ENCODE measurements at regions not wholly inside any gene's neighbourhood (a gene's known extent, or its start where the extent isn't known, plus 50 kb on each side); places are given as distances from the start of the nearest gene placed in this dataset.
"Not testable (repeated sequence)": the region's sequence is repeated elsewhere in the genome, so short reads cannot be mapped to it uniquely, and the experiment has no call there.

GRCh38 chr2:395886-396285 lies 108.0 kb upstream of the ALKAL2 start:
- no peak for DNase-seq (ENCODE audit: low spot score)

- DNase-seq (ENCODE audit: low spot score): no peak
Measured at GRCh38 chr2:393711-394696, 106.1 kb upstream of the ALKAL2 start.

- DNase-seq (ENCODE audit: low spot score): no peak
Measured at GRCh38 chr2:392926-393280, 105.0 kb upstream of the ALKAL2 start.

GRCh38 chr2:392181-392925 lies 104.5 kb upstream of the ALKAL2 start:
- DNase-seq (ENCODE audit: low spot score): no peak

GRCh38 chr2:391696-392095 lies 103.8 kb upstream of the ALKAL2 start:
- no peak for DNase-seq (ENCODE audit: low spot score)

- no peak for DNase-seq (ENCODE audit: low spot score)
Measured at GRCh38 chr2:390959-391358, 103.1 kb upstream of the ALKAL2 start.

- not testable (repeated sequence) for DNase-seq (ENCODE audit: low spot score)
Measured at GRCh38 chr2:389985-390384, 102.1 kb upstream of the ALKAL2 start.

GRCh38 chr2:388752-389151 lies 100.9 kb upstream of the ALKAL2 start:
- DNase-seq (ENCODE audit: low spot score): not testable (repeated sequence)

- DNase-seq (ENCODE audit: low spot score): no peak
Measured at GRCh38 chr2:387980-388421, 100.1 kb upstream of the ALKAL2 start.

- DNase-seq (ENCODE audit: low spot score): no peak
Measured at GRCh38 chr2:386406-387103, 98.7 kb upstream of the ALKAL2 start.

GRCh38 chr2:385785-386184 lies 97.9 kb upstream of the ALKAL2 start:
- no peak for DNase-seq (ENCODE audit: low spot score)

- no peak for DNase-seq (ENCODE audit: low spot score)
Measured at GRCh38 chr2:385061-385460, 97.2 kb upstream of the ALKAL2 start.

- no peak for DNase-seq (ENCODE audit: low spot score)
Measured at GRCh38 chr2:383888-384287, 96.0 kb upstream of the ALKAL2 start.

- no peak for DNase-seq (ENCODE audit: low spot score)
Measured at GRCh38 chr2:383178-383577, 95.3 kb upstream of the ALKAL2 start.

- no peak for DNase-seq (ENCODE audit: low spot score)
Measured at GRCh38 chr2:382728-383022, 94.8 kb upstream of the ALKAL2 start.

- DNase-seq (ENCODE audit: low spot score): no peak
Measured at GRCh38 chr2:381941-382727, 94.2 kb upstream of the ALKAL2 start.

- DNase-seq (ENCODE audit: low spot score): peak; percentile 16
Measured at GRCh38 chr2:381181-381580, 93.3 kb upstream of the ALKAL2 start.

GRCh38 chr2:380772-381171 lies 92.9 kb upstream of the ALKAL2 start:
- no peak for DNase-seq (ENCODE audit: low spot score)

- DNase-seq (ENCODE audit: low spot score): no peak
Measured at GRCh38 chr2:380221-380620, 92.3 kb upstream of the ALKAL2 start.

- no peak for DNase-seq (ENCODE audit: low spot score)
Measured at GRCh38 chr2:379778-380177, 91.9 kb upstream of the ALKAL2 start.

- no peak for DNase-seq (ENCODE audit: low spot score)
Measured at GRCh38 chr2:378364-378763, 90.5 kb upstream of the ALKAL2 start.

- no peak for DNase-seq (ENCODE audit: low spot score)
Measured at GRCh38 chr2:377414-377813, 89.5 kb upstream of the ALKAL2 start.

Data from COLO829 (cell line).